Retinal pigment epithelial cell (primary cell): ENCODE measurements at regions not wholly inside any gene's neighbourhood (a gene's known extent, or its start where the extent isn't known, plus 50 kb on each side); places are given as distances from the start of the nearest gene placed in this dataset.

Experiments used
- DNase-seq: peaks from one replicate; pipeline ENCODE4 v3.0.0-alpha.2; 2010; ENCODE audit warnings: low read depth
- H3K4me3 ChIP-seq: 2 replicates; pipeline ENCODE4 v1.5.1; 2011; ENCODE audit warnings: mild to moderate bottlenecking, low read length, control low read depth, moderate library complexity
- CTCF ChIP-seq: conservative IDR thresholded peaks from 2 replicates; pipeline ENCODE4 v1.5.1; 2011; ENCODE audit warnings: low read depth, low read length, control low read depth, inconsistent platforms

- no peak overlapping the region for H3K4me3 ChIP-seq
- TF ChIP-seq CTCF, result no peak
- DNase-seq, result no peak
These were observed 68.8 kb upstream of the ARHGAP18 start for GRCh38 chr6:129778793-129779192.

- no peak overlapping the region for H3K4me3 ChIP-seq
- DNase-seq, result no peak
- TF ChIP-seq CTCF, result no peak
These were observed 67.4 kb upstream of the ARHGAP18 start for GRCh38 chr6:129777371-129777770.

DNA sequence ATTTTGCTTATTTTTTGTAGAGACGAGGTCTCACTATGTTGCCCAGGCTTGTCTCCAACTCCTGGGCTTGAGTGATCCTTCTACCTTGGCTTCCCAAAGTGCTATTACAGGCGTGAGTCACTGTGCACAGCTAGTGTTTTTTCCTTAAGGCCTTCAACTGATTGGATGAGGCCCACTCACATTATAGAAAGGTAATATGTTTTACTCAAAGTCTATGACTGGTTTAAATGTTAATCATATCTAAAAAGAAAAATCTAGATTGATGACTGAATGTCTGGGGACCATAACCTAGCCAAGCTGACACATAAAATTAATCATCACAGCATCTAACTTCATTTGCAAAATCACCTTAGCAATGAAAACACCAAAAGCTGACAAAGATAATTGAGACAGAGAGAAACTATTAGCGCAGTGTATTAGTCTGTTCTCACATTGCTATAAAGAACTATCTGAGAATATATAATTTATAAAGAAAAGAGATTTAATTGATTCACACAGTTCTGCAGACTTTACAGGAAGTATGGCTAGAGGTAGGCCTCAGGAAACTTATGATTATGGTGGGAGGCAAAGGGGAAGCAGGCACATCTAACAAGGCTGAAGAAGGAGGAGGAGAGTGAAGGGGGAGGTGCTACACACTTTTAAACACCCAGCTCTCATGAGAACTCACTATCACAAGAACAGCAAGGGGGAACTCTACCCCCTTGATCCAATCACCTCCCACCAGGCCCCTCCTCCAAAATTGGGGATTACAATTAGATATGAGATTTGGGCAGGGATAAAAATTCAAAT, 66.8 kb upstream of the ARHGAP18 start:
- no peak for TF ChIP-seq CTCF

GRCh38 chr6:129774697-129775447, 64.9 kb upstream of the ARHGAP18 start:
- H3K4me3 ChIP-seq, result no peak overlapping the region
- peak; percentile 97 for TF ChIP-seq CTCF
- DNase-seq, result no peak

More for the DNA sequence above, 66.8 kb upstream of the ARHGAP18 start:
- DNase-seq, result no peak
- no peak overlapping the region for H3K4me3 ChIP-seq

GRCh38 chr6:129773304-129773703, 63.3 kb upstream of the ARHGAP18 start:
- TF ChIP-seq CTCF, result no peak
- no peak overlapping the region for H3K4me3 ChIP-seq
- no peak for DNase-seq

DNA sequence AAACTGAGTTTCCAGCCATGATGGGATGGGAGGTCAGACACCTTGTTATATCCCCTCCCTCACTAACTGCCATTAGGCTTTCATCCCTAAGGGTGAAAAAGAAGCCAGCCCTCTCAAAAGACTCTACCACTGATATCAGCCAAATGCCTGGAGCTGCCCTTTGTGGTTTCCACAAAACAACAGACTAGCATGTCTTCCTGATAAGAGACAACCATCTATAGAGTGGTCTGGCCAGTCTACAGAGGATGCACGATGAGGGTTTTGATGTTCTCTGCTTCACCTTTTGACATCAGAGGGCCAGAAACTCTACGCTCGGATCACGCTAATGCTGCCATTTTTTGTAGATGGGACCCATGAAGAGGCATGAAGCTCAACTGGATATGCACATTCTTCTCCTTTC, 61.7 kb upstream of the ARHGAP18 start:
- no peak overlapping the region for H3K4me3 ChIP-seq
- TF ChIP-seq CTCF, result no peak
- no peak for DNase-seq
